ENCODE measurements at regions not wholly inside any gene's neighbourhood (a gene's known extent, or its start where the extent isn't known, plus 50 kb on each side); places are given as distances from the start of the nearest gene placed in this dataset.

GRCh38 chr16:86449446-86450095 lies 60.8 kb upstream of the FOXF1 start (continued):
- TF ChIP-seq BACH1 (IDR thresholded peaks at IDR 0.05; ENCODE audit: borderline replicate concordance) = no peak
- no peak for TF ChIP-seq PKNOX1 (IDR thresholded peaks at IDR 0.05)

- BruUV-seq (replicated peaks) = no TSS peak
- no peaks in the 10 kb centered on the region for H4K20me1 ChIP-seq (ENCODE audit: control insufficient read depth, insufficient read depth)
- H3K4me2 ChIP-seq (ENCODE audit: control insufficient read depth, insufficient read depth) = no peak overlapping the region
- H3K79me2 ChIP-seq (ENCODE audit: control insufficient read depth, insufficient read depth, low read length) = no peaks in the 10 kb centered on the region
- H3K9ac ChIP-seq (ENCODE audit: control insufficient read depth, insufficient read depth, low read length) = no peak overlapping the region
- POLR2A ChIA-PET = no interaction called here
- H3K36me3 ChIP-seq (ENCODE audit: control insufficient read depth in 2 of 2, insufficient read depth in 2 of 2, low read length in 1 of 2) = no peaks in the 10 kb centered on the region
- H3K27me3 ChIP-seq (replicated peaks in 1 of 2; ENCODE audit: control insufficient read depth in 2 of 2, insufficient read depth in 2 of 2, low read length in 1 of 2) = peaks cover 0 to 4% of the 10 kb centered on the region in 2 experiments; a peak in 2 of 4 replicates
- RAD21 ChIA-PET (ENCODE audit: unreplicated experiment) = no interaction called here
- FAIRE-seq (no peak), ATAC-seq (no peak), DNase-seq (ENCODE audit: low read depth, low spot score) (no peak)
- no peak overlapping the region for H2AFZ ChIP-seq (ENCODE audit: control insufficient read depth, low read depth, low read length)
- H3K27ac ChIP-seq (ENCODE audit: control insufficient read depth, insufficient read depth) = no peak overlapping the region
- no peak overlapping the region for H3K4me3 ChIP-seq
- CTCF ChIA-PET = no interaction called here
- SMC1A ChIA-PET (ENCODE audit: uncharacterized antibody, unreplicated experiment) = no interaction called here
- H3K4me1 ChIP-seq (ENCODE audit: control insufficient read depth, insufficient read depth, low read length) = no peaks in the 10 kb centered on the region
- TF ChIP-seq SPI1 (IDR thresholded peaks at IDR 0.05; ENCODE audit: borderline replicate concordance, insufficient read depth, low read depth, low read length) (no peak), STAT1 (conservative IDR thresholded peaks at IDR 0.05) (no peak), NRF1 (conservative IDR thresholded peaks at IDR 0.05; ENCODE audit: low read depth, low read length) (no peak), GATAD2B (conservative IDR thresholded peaks at IDR 0.05; ENCODE audit: low read depth) (no peak), BCL3 (IDR thresholded peaks at IDR 0.05; ENCODE audit: borderline replicate concordance, insufficient read depth, low read depth, low read length, poor library complexity, severe bottlenecking) (no peak)
- H3K9me3 ChIP-seq (replicated peaks; ENCODE audit: control insufficient read depth, insufficient read depth, low read length) = no peaks in the 10 kb centered on the region
- in situ Hi-C loops (cut with MboI) (no loop called here), intact Hi-C loops (cut with micrococcal nuclease; ENCODE audit: unreplicated experiment) (no loop called here)
- WGBS (ENCODE audit: insufficient coverage, insufficient replicate concordance, low lambda C conversion rate, missing lambda C conversion rate) = 0% methylated on average over 2 of the region's 2 CpGs
These were observed 59.6 kb upstream of the FOXF1 start for GRCh38 chr16:86450691-86451090.

Measured in GM12878 (cell line).